CD14-positive monocyte (primary cell): ENCODE measurements at regions not wholly inside any gene's neighbourhood (a gene's known extent, or its start where the extent isn't known, plus 50 kb on each side); places are given as distances from the start of the nearest gene placed in this dataset.
"Not testable (repeated sequence)": the region's sequence is repeated elsewhere in the genome, so short reads cannot be mapped to it uniquely, and the experiment has no call there.

ENCODE experiments used
- DNase-seq, 3 donors: peaks; one replicate each; pipeline ENCODE4 v3.0.0-alpha.2; 2011 to 2022
- H2AFZ ChIP-seq: 2 replicates; pipeline ENCODE4 v1.6.0; 2012; ENCODE audit warnings: mild to moderate bottlenecking, low read depth, low read length, inconsistent platforms; ENCODE audit not compliant: insufficient read depth, poor library complexity, severe bottlenecking
- H3K27ac ChIP-seq, 2 donors: 1 replicate in 1 of 2; 2 replicates in 1 of 2; pipeline ENCODE4 v1.5.1; 2012 to 2013; ENCODE audit warnings: low read length in 2 of 2, control low read depth in 1 of 2, inconsistent platforms in 1 of 2, low read depth in 1 of 2, mild to moderate bottlenecking in 1 of 2
- H3K27me3 ChIP-seq, 2 donors: one replicate each; pipeline versions ENCODE4 v1.6.0 to v1.6.1; 2011 to 2013; ENCODE audit warnings: low read length in 2 of 2; ENCODE audit not compliant: control insufficient read depth in 2 of 2, insufficient read depth in 2 of 2
- H3K36me3 ChIP-seq, 2 donors: replicated peaks in 1 of 2; 1 replicate in 1 of 2; 2 replicates in 1 of 2; pipeline versions ENCODE4 v1.5.1 to v1.6.1; 2012 to 2013; ENCODE audit warnings: low read length in 2 of 2, control low read depth in 1 of 2, inconsistent platforms in 1 of 2, mild to moderate bottlenecking in 1 of 2; ENCODE audit not compliant: insufficient read depth in 2 of 2, control insufficient read depth in 1 of 2
- H3K4me1 ChIP-seq, 2 donors: 1 replicate in 1 of 2; 2 replicates in 1 of 2; pipeline versions ENCODE4 v1.5.1 to v1.6.1; 2012 to 2013; ENCODE audit warnings: low read length in 2 of 2, control low read depth in 1 of 2, inconsistent platforms in 1 of 2, mild to moderate bottlenecking in 1 of 2, moderate library complexity in 1 of 2; ENCODE audit not compliant: insufficient read depth in 2 of 2, control insufficient read depth in 1 of 2
- H3K4me2 ChIP-seq: replicated peaks from 2 replicates; pipeline ENCODE3; 2012; ENCODE audit warnings: low read length, moderate library complexity, mild to moderate bottlenecking; ENCODE audit not compliant: poor library complexity, severe bottlenecking; ENCODE audit errors: extremely low read depth
- H3K4me3 ChIP-seq, 3 experiments: fragments of 200-600 bp in 1 of 3; sonication (generic) in 1 of 3; replicated peaks in 1 of 3; 1 replicate in 2 of 3; 2 replicates in 1 of 3; pipeline ENCODE4 v1.5.1; 2011 to 2013; ENCODE audit warnings: low read length in 3 of 3, mild to moderate bottlenecking in 3 of 3, control low read depth in 2 of 3, low read depth in 2 of 3, inconsistent platforms in 1 of 3, moderate library complexity in 1 of 3
- H3K79me2 ChIP-seq: 2 replicates; pipeline ENCODE4 v1.6.0; 2012; ENCODE audit warnings: mild to moderate bottlenecking, control low read depth, inconsistent platforms, low read length, moderate library complexity; ENCODE audit not compliant: insufficient read depth
- H3K9ac ChIP-seq: 2 replicates; pipeline ENCODE4 v1.6.0; 2017; ENCODE audit warnings: low read length, mild to moderate bottlenecking; ENCODE audit not compliant: insufficient read depth, poor library complexity, severe bottlenecking
- H3K9me3 ChIP-seq, 2 donors: replicated peaks in 1 of 2; 1 replicate in 1 of 2; 2 replicates in 1 of 2; pipeline versions ENCODE4 v1.5.1 to v1.6.1; 2012 to 2013; ENCODE audit warnings: low read length in 2 of 2, control low read depth in 1 of 2; ENCODE audit not compliant: control insufficient read depth in 1 of 2, insufficient read depth in 1 of 2
- H4K20me1 ChIP-seq: 2 replicates; pipeline ENCODE4 v1.6.0; 2012; ENCODE audit warnings: mild to moderate bottlenecking, low read length, control low read depth, moderate library complexity; ENCODE audit not compliant: insufficient read depth
- H3K27ac Mint-ChIP-seq, 7 donors: one replicate each; pipeline ENCODE4 v1.8.0; 2020; ENCODE audit warnings: mild to moderate bottlenecking in 7 of 7, mixed read lengths in 7 of 7, moderate library complexity in 6 of 7, inconsistent platforms in 2 of 7
- H3K27me3 Mint-ChIP-seq, 3 donors: one replicate each; pipeline ENCODE4 v1.8.0; 2021 to 2022; ENCODE audit warnings: low read depth in 3 of 3, mild to moderate bottlenecking in 3 of 3, mixed read lengths in 3 of 3, moderate library complexity in 3 of 3, inconsistent platforms in 1 of 3
- H3K36me3 Mint-ChIP-seq, 2 donors: one replicate each; pipeline ENCODE4 v1.8.0; 2020; ENCODE audit warnings: mixed read lengths in 2 of 2, inconsistent platforms in 1 of 2, mild to moderate bottlenecking in 1 of 2
- H3K4me1 Mint-ChIP-seq: one replicate; pipeline ENCODE4 v1.8.0; 2020; ENCODE audit warnings: mild to moderate bottlenecking, mixed read lengths
- H3K4me3 Mint-ChIP-seq, 2 donors: one replicate each; pipeline ENCODE4 v1.8.0; 2020; ENCODE audit warnings: mild to moderate bottlenecking in 2 of 2, mixed read lengths in 2 of 2, moderate library complexity in 1 of 2
- H3K9me3 Mint-ChIP-seq, 7 donors: one replicate each; pipeline ENCODE4 v1.8.0; 2020 to 2022; ENCODE audit warnings: mixed read lengths in 7 of 7, mild to moderate bottlenecking in 6 of 7, moderate library complexity in 6 of 7, inconsistent platforms in 2 of 7
- CTCF ChIP-seq: fragments of 200-600 bp; IDR thresholded peaks from one replicate; pipeline ENCODE4 v1.8.0; 2022; ENCODE audit warnings: antibody characterized with exemption, mild to moderate bottlenecking
- WGBS: methylation state at CpG from one replicate; pipeline ENCODE4 v1.1.5; 2013; ENCODE audit warnings: missing lambda C conversion rate; ENCODE audit not compliant: insufficient coverage; 5-methylcytosine and 5-hydroxymethylcytosine counted together
- intact Hi-C, 2 donors: fragments of 100-400 bp; cut with micrococcal nuclease; formaldehyde crosslinking; loops; one replicate each; pipeline versions ENCODE4 v1.15.0 to v1.15.1; 2023

- Histone ChIP-seq H3K36me3 (no peaks in the 10 kb centered on the region), H3K4me2 (no peak overlapping the region), H3K4me3 (no peak overlapping the region), H3K79me2 (no peaks in the 10 kb centered on the region), H3K9ac (no peak overlapping the region), H2AFZ (no peak overlapping the region), H3K4me1 (no peaks in the 10 kb centered on the region), H3K9me3 (peaks cover 0 to 11% of the 10 kb centered on the region in 2 donors), H4K20me1 (no peaks in the 10 kb centered on the region), H3K27ac (no peak overlapping the region), H3K27me3 (no peaks in the 10 kb centered on the region)
- H3K27me3 Mint-ChIP-seq, result peaks cover 0 to 1% (median 0%) of the 10 kb centered on the region in 3 donors
- H3K9me3 Mint-ChIP-seq, result peaks cover 4 to 22% (median 10%) of the 10 kb centered on the region in 7 donors
- H3K4me1 Mint-ChIP-seq, result no peaks in the 10 kb centered on the region
- DNase-seq, result no peak
- no peak overlapping the region for H3K27ac Mint-ChIP-seq
- intact Hi-C loops, result no loop called here
- no peak for TF ChIP-seq CTCF
- whole genome bisulfite sequencing, result 94% methylated on average over 3 of the region's 6 CpGs
- no peaks in the 10 kb centered on the region for H3K36me3 Mint-ChIP-seq
- H3K4me3 Mint-ChIP-seq, result no peak overlapping the region
These were observed 146.3 kb upstream of the KRAS start for GRCh38 chr12:25397001-25397400.

GRCh38 chr12:25395227-25395626 lies 144.5 kb upstream of the KRAS start:
- intact Hi-C loops, result no loop called here
- Mint-ChIP-seq H3K9me3 (peaks cover 0 to 8% (median 7%) of the 10 kb centered on the region in 7 donors), H3K27me3 (peaks cover 0 to 2% (median 0%) of the 10 kb centered on the region in 3 donors), H3K27ac (no peak overlapping the region), H3K4me3 (no peak overlapping the region), H3K36me3 (no peaks in the 10 kb centered on the region), H3K4me1 (no peaks in the 10 kb centered on the region)
- WGBS, result no CpG with 5 or more reads among the region's 1 CpG
- Histone ChIP-seq H3K4me2 (no peak overlapping the region), H3K27ac (no peak overlapping the region), H4K20me1 (no peaks in the 10 kb centered on the region), H3K9me3 (no peaks in the 10 kb centered on the region), H2AFZ (no peak overlapping the region), H3K4me1 (no peaks in the 10 kb centered on the region), H3K4me3 (no peak overlapping the region), H3K36me3 (no peaks in the 10 kb centered on the region), H3K79me2 (no peaks in the 10 kb centered on the region), H3K27me3 (no peaks in the 10 kb centered on the region), H3K9ac (no peak overlapping the region)
- DNase-seq, result no peak
- TF ChIP-seq CTCF, result no peak

- WGBS, result no CpG with 5 or more reads among the region's 4 CpGs
- DNase-seq, result not testable (repeated sequence)
These were observed 144.0 kb upstream of the KRAS start for GRCh38 chr12:25394775-25395174.

More at GRCh38 chr12:25394775-25395174, 144.0 kb upstream of the KRAS start:
- H3K27ac ChIP-seq, H3K9me3 ChIP-seq, H2AFZ ChIP-seq, H3K36me3 Mint-ChIP-seq, H3K27me3 ChIP-seq, H3K4me3 Mint-ChIP-seq, H3K79me2 ChIP-seq, H3K27me3 Mint-ChIP-seq, H3K4me1 ChIP-seq, H3K9me3 Mint-ChIP-seq, H3K27ac Mint-ChIP-seq, H3K4me1 Mint-ChIP-seq, H3K4me3 ChIP-seq, H3K36me3 ChIP-seq, H3K4me2 ChIP-seq, H3K9ac ChIP-seq, H4K20me1 ChIP-seq, intact Hi-C loops: not testable (repeated sequence)
